HUES6 (cell line): ENCODE measurements at regions not wholly inside any gene's neighbourhood (a gene's known extent, or its start where the extent isn't known, plus 50 kb on each side); places are given as distances from the start of the nearest gene placed in this dataset.
"Not testable (repeated sequence)": the region's sequence is repeated elsewhere in the genome, so short reads cannot be mapped to it uniquely, and the experiment has no call there.

Source experiments
- H3K27ac ChIP-seq: 2 replicates; pipeline ENCODE4 v1.7.0; 2013; ENCODE audit warnings: low read depth, mild to moderate bottlenecking, low read length, inconsistent platforms
- H3K27me3 ChIP-seq: 2 replicates; pipeline ENCODE4 v1.6.1; 2013; ENCODE audit warnings: low read length; ENCODE audit not compliant: control insufficient read depth, insufficient read depth
- H3K36me3 ChIP-seq: 2 replicates; pipeline ENCODE4 v1.6.1; 2013; ENCODE audit warnings: low read length; ENCODE audit not compliant: control insufficient read depth, insufficient read depth
- H3K4me1 ChIP-seq: 2 replicates; pipeline ENCODE4 v1.6.1; 2013; ENCODE audit warnings: low read length; ENCODE audit not compliant: control insufficient read depth, insufficient read depth
- H3K4me3 ChIP-seq: 2 replicates; pipeline ENCODE4 v1.5.1; 2013; ENCODE audit warnings: low read depth, low read length
- H3K9ac ChIP-seq: one replicate; pipeline ENCODE4 v1.6.1; 2013; ENCODE audit warnings: mild to moderate bottlenecking, low read length
- H3K9me3 ChIP-seq: 2 replicates; pipeline ENCODE4 v1.6.1; 2013; ENCODE audit warnings: low read depth, low read length; ENCODE audit not compliant: control insufficient read depth, insufficient read depth

GRCh38 chr6:112459758-112460304, 112.7 kb downstream of the RFPL4B start:
- no peaks in the 10 kb centered on the region for H3K4me1 ChIP-seq
- no peaks in the 10 kb centered on the region for H3K27me3 ChIP-seq
- no peaks in the 10 kb centered on the region; the same call in 1 of the 2 replicates for H3K9me3 ChIP-seq
- no peak overlapping the region for H3K4me3 ChIP-seq
- H3K27ac ChIP-seq = no peak overlapping the region
- no peak overlapping the region for H3K9ac ChIP-seq
- H3K36me3 ChIP-seq = no peaks in the 10 kb centered on the region

GRCh38 chr6:112464901-112465665, 118.0 kb downstream of the RFPL4B start:
- Histone ChIP-seq H3K4me3 (no peak overlapping the region), H3K36me3 (no peaks in the 10 kb centered on the region), H3K27ac (no peak overlapping the region), H3K9ac (no peak overlapping the region), H3K4me1 (no peaks in the 10 kb centered on the region), H3K9me3 (no peaks in the 10 kb centered on the region; the same call in 1 of the 2 replicates), H3K27me3 (no peaks in the 10 kb centered on the region)

GRCh38 chr6:112466373-112467151, 119.4 kb downstream of the RFPL4B start:
- Histone ChIP-seq H3K27me3 (no peaks in the 10 kb centered on the region), H3K4me1 (no peaks in the 10 kb centered on the region), H3K27ac (no peak overlapping the region), H3K9ac (no peak overlapping the region), H3K4me3 (no peak overlapping the region), H3K36me3 (no peaks in the 10 kb centered on the region), H3K9me3 (no peaks in the 10 kb centered on the region; the same call in 1 of the 2 replicates)

DNA sequence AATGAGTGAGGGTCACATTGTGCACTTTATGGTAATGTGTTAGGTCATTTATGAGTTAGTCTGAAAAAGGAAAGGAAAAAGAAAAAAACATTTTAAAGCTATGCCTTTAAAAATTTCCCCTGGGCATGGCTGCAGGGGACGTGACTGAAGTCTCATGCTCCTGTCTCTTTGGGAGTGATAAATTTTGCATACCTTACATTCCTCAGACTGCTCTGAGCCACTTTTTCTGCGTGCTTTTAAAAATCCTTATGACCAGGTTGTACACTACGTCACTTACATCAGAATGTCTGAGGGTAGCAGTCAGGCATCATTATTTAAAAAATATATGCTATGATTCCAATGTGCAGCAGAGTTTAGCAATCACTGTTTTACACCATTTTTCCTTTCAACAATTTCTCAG, 121.2 kb downstream of the RFPL4B start:
- Histone ChIP-seq H3K27me3 (no peaks in the 10 kb centered on the region), H3K27ac (no peak overlapping the region), H3K9me3 (no peaks in the 10 kb centered on the region; the same call in 1 of the 2 replicates), H3K4me1 (no peaks in the 10 kb centered on the region), H3K36me3 (no peaks in the 10 kb centered on the region), H3K9ac (no peak overlapping the region), H3K4me3 (no peak overlapping the region)

- H3K9ac ChIP-seq = no peak overlapping the region
- no peak overlapping the region for H3K4me3 ChIP-seq
- H3K4me1 ChIP-seq = no peaks in the 10 kb centered on the region
- no peaks in the 10 kb centered on the region for H3K9me3 ChIP-seq
- H3K27ac ChIP-seq = no peak overlapping the region
- H3K36me3 ChIP-seq = no peaks in the 10 kb centered on the region
- no peaks in the 10 kb centered on the region for H3K27me3 ChIP-seq
Measured at GRCh38 chr6:112469306-112469705, 122.2 kb downstream of the RFPL4B start.

GRCh38 chr6:112470376-112470775, 123.2 kb downstream of the RFPL4B start:
- Histone ChIP-seq H3K9ac (no peak overlapping the region), H3K36me3 (no peaks in the 10 kb centered on the region), H3K27me3 (no peaks in the 10 kb centered on the region), H3K27ac (no peak overlapping the region), H3K4me3 (no peak overlapping the region), H3K4me1 (no peaks in the 10 kb centered on the region), H3K9me3 (no peaks in the 10 kb centered on the region)

GRCh38 chr6:112470950-112471349, 123.8 kb downstream of the RFPL4B start:
- Histone ChIP-seq H3K4me1 (no peaks in the 10 kb centered on the region), H3K27me3 (no peaks in the 10 kb centered on the region), H3K9me3 (no peaks in the 10 kb centered on the region), H3K27ac (no peak overlapping the region), H3K36me3 (no peaks in the 10 kb centered on the region), H3K9ac (no peak overlapping the region), H3K4me3 (no peak overlapping the region)

DNA sequence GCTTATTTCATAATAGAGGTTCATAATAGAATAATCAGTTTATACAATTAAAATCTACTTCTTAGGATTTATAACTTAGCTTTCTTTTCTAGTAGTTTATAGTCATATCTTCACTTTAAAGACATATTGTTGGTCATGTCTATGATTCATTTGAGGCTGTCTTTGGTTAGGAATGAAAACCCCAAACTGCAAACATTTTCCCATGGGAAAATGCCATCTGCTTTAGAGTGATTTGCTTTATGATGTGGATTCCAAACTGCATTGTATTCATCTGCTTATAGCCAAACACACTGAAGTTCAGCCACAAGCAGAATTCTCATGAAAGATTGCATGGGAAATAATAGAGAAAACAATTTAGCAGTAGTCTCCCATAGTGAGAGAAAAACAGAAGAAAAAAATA, 128.0 kb downstream of the RFPL4B start:
- Histone ChIP-seq H3K36me3 (no peaks in the 10 kb centered on the region), H3K4me3 (no peak overlapping the region), H3K27me3 (no peaks in the 10 kb centered on the region), H3K9me3 (no peaks in the 10 kb centered on the region), H3K27ac (no peak overlapping the region), H3K9ac (no peak overlapping the region), H3K4me1 (no peaks in the 10 kb centered on the region)

GRCh38 chr6:112477125-112477524, 130.0 kb downstream of the RFPL4B start:
- no peaks in the 10 kb centered on the region for H3K27me3 ChIP-seq
- H3K4me1 ChIP-seq = no peaks in the 10 kb centered on the region
- no peak overlapping the region for H3K9ac ChIP-seq
- no peaks in the 10 kb centered on the region for H3K9me3 ChIP-seq
- no peak overlapping the region for H3K27ac ChIP-seq
- no peaks in the 10 kb centered on the region for H3K36me3 ChIP-seq
- no peak overlapping the region for H3K4me3 ChIP-seq

DNA sequence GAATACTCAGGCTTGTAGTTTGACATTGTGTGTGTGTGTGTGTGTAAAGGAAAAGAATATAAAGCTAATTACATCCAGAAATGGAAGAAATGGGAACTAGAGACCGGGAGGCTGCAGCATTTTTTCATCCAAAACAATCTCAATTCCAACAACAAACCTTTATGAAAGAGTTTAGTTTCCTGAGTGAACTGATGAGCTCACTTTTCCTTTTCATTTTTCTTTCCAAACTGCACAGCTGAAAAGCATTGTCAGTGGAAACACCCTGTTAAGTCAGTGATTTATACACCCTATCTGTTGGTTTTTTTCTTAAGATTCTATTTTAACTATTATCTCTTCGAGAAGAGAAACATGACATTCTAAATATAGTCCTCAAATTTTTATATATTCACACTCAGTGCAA, 130.9 kb downstream of the RFPL4B start:
- no peak overlapping the region for H3K27ac ChIP-seq
- H3K27me3 ChIP-seq = no peaks in the 10 kb centered on the region
- no peak overlapping the region for H3K4me3 ChIP-seq

DNA sequence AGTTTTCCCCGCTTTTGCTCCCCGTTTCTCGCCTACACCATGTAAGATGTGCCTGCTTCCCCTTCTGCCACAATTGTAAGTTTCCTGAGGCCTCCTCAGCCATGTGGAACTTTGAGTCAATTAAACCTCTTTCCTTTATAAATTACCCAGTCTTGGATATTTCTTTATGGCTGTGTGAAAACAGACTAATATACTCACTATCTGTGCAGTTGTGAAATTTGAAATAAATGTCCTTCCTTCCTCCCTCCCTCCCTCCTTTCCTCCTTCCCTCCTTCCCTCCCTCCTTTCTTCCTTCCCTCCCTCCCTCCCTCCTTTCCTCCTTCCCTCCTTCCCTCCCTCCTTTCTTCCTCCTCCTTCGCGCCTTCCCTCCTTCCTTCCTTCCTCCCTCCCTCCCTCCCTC, 132.8 kb downstream of the RFPL4B start:
- H3K9me3 ChIP-seq = not testable (repeated sequence)

More for the DNA sequence above, 130.9 kb downstream of the RFPL4B start:
- no peaks in the 10 kb centered on the region for H3K4me1 ChIP-seq
- no peaks in the 10 kb centered on the region for H3K9me3 ChIP-seq
- H3K9ac ChIP-seq = no peak overlapping the region
- no peaks in the 10 kb centered on the region for H3K36me3 ChIP-seq

More for the DNA sequence above, 132.8 kb downstream of the RFPL4B start:
- H3K4me1 ChIP-seq, H3K27me3 ChIP-seq, H3K27ac ChIP-seq, H3K36me3 ChIP-seq, H3K9ac ChIP-seq, H3K4me3 ChIP-seq: not testable (repeated sequence)
